Parathyroid adenoma (tissue), 2 donors: ENCODE measurements at regions not wholly inside any gene's neighbourhood (a gene's known extent, or its start where the extent isn't known, plus 50 kb on each side); places are given as distances from the start of the nearest gene placed in this dataset.

ENCODE experiments used
- H2AFZ ChIP-seq: fragments of 300-600 bp; sonication (generic); one replicate; pipeline ENCODE4 v1.7.0; 2017; ENCODE audit warnings: antibody characterized with exemption, mild to moderate bottlenecking
- H3K27ac ChIP-seq: fragments of 300-600 bp; sonication (generic); one replicate; pipeline ENCODE4 v1.7.0; 2017
- H3K27me3 ChIP-seq: fragments of 300-600 bp; sonication (generic); one replicate; pipeline ENCODE4 v1.7.0; 2017; ENCODE audit warnings: low read length; ENCODE audit not compliant: control insufficient read depth, insufficient read depth
- H3K36me3 ChIP-seq: fragments of 300-600 bp; sonication (generic); one replicate; pipeline ENCODE4 v1.7.0; 2017; ENCODE audit warnings: low read length; ENCODE audit not compliant: control insufficient read depth, insufficient read depth
- H3K4me1 ChIP-seq: fragments of 300-600 bp; sonication (generic); one replicate; pipeline ENCODE4 v1.7.0; 2017; ENCODE audit warnings: control low read depth
- H3K4me2 ChIP-seq: fragments of 300-600 bp; sonication (generic); one replicate; pipeline ENCODE4 v1.7.0; 2017; ENCODE audit warnings: low read length
- H3K4me3 ChIP-seq: fragments of 300-600 bp; sonication (generic); one replicate; pipeline ENCODE4 v1.7.0; 2017; ENCODE audit warnings: low read depth, low read length
- H3K79me2 ChIP-seq: fragments of 300-600 bp; sonication (generic); one replicate; pipeline ENCODE4 v1.7.0; 2017; ENCODE audit warnings: control low read depth
- H3K9ac ChIP-seq: fragments of 300-600 bp; sonication (generic); one replicate; pipeline ENCODE4 v1.7.0; 2017; ENCODE audit warnings: mild to moderate bottlenecking
- H3K9me3 ChIP-seq: fragments of 300-600 bp; sonication (generic); one replicate; pipeline ENCODE4 v1.7.0; 2017; ENCODE audit warnings: low read length; ENCODE audit not compliant: control insufficient read depth
- TF ChIP-seq, protein P1 (sequence below): fragments of 300-600 bp; sonication (generic); IDR thresholded peaks from one replicate; pipeline ENCODE4 v1.7.0; 2017; ENCODE audit warnings: antibody characterized with exemption, mild to moderate bottlenecking
- donor health status: primary hyperparathyroidism.

DNA sequence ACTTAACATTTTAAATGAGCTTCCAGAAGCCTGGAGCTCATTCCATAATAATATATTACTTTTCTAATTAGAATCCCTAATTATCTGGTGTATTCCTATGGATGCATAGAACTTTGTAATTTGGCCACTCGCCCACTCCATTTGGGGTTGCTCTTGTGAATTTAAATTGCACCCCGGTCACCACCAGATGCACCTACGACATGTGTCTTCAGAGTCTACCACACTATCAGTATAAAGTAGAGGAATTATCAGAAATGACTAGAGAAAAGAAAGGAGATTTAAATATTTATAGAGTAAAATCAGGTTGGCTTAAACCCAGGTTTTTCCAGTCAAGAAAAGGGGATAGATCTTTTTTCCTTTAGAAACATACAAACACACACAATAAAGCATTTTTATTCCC, 145.8 kb upstream of the DCN start:
- Histone ChIP-seq H3K79me2 (no peaks in the 10 kb centered on the region), H3K36me3 (no peaks in the 10 kb centered on the region), H3K9me3 (no peaks in the 10 kb centered on the region), H3K27ac (no peak overlapping the region), H3K4me2 (no peak overlapping the region), H2AFZ (no peak overlapping the region), H3K9ac (no peak overlapping the region), H3K4me1 (no peaks in the 10 kb centered on the region), H3K27me3 (no peaks in the 10 kb centered on the region), H3K4me3 (no peak overlapping the region)
- TF ChIP-seq, protein P1, sequence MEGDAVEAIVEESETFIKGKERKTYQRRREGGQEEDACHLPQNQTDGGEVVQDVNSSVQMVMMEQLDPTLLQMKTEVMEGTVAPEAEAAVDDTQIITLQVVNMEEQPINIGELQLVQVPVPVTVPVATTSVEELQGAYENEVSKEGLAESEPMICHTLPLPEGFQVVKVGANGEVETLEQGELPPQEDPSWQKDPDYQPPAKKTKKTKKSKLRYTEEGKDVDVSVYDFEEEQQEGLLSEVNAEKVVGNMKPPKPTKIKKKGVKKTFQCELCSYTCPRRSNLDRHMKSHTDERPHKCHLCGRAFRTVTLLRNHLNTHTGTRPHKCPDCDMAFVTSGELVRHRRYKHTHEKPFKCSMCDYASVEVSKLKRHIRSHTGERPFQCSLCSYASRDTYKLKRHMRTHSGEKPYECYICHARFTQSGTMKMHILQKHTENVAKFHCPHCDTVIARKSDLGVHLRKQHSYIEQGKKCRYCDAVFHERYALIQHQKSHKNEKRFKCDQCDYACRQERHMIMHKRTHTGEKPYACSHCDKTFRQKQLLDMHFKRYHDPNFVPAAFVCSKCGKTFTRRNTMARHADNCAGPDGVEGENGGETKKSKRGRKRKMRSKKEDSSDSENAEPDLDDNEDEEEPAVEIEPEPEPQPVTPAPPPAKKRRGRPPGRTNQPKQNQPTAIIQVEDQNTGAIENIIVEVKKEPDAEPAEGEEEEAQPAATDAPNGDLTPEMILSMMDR, result no peak

DNA sequence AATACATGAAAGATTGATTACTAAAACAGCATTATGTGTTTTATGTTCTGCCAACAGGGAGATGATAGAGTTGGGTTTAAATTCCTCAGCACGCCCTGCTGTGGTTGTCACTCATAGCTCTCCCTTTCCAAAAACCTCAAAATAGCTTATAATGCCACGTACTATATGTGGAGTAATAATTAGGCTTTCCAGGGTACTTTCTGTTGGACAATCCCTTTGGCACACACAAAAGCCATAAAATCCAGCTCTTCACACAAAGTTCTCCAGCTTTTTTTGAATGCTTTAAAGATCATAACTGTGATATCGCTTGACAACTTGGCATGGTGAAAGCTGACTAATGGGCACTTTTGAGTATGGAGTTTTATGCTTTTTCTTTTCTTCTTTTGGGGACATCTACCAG, 145.3 kb upstream of the DCN start:
- no peaks in the 10 kb centered on the region for H3K4me1 ChIP-seq
- H3K27me3 ChIP-seq, result no peaks in the 10 kb centered on the region
- H3K9ac ChIP-seq, result no peak overlapping the region
- H3K4me3 ChIP-seq, result no peak overlapping the region
- H3K9me3 ChIP-seq, result no peaks in the 10 kb centered on the region
- no peak overlapping the region for H2AFZ ChIP-seq
- H3K79me2 ChIP-seq, result no peaks in the 10 kb centered on the region
- TF ChIP-seq, protein P1, result no peak
- H3K4me2 ChIP-seq, result no peak overlapping the region
- no peak overlapping the region for H3K27ac ChIP-seq
- no peaks in the 10 kb centered on the region for H3K36me3 ChIP-seq

DNA sequence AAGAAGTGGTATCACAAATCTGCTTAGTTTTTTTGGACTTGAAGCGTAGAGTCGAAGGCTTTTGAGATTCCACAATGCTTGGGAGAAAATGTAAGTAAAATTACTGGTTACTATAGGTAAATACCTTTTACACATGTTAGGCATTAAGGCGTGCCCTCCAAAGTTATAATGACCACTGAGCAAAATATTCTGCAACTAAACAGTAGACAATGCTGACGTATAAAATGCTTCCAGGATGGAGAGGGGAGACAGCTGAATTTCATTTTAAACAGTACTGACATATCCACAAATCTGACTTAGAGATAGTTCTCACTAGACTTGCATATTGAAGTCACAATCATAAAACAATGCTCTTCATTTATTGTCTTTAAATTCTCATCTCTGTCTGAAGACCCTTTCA, 144.5 kb upstream of the DCN start:
- H3K9me3 ChIP-seq, result no peaks in the 10 kb centered on the region
- H3K79me2 ChIP-seq, result no peaks in the 10 kb centered on the region
- H3K4me2 ChIP-seq, result no peak overlapping the region
- TF ChIP-seq, protein P1, result no peak
- no peaks in the 10 kb centered on the region for H3K36me3 ChIP-seq
- H3K9ac ChIP-seq, result no peak overlapping the region
- H2AFZ ChIP-seq, result no peak overlapping the region
- H3K27me3 ChIP-seq, result no peaks in the 10 kb centered on the region
- no peak overlapping the region for H3K27ac ChIP-seq
- no peak overlapping the region for H3K4me3 ChIP-seq
- no peaks in the 10 kb centered on the region for H3K4me1 ChIP-seq

DNA sequence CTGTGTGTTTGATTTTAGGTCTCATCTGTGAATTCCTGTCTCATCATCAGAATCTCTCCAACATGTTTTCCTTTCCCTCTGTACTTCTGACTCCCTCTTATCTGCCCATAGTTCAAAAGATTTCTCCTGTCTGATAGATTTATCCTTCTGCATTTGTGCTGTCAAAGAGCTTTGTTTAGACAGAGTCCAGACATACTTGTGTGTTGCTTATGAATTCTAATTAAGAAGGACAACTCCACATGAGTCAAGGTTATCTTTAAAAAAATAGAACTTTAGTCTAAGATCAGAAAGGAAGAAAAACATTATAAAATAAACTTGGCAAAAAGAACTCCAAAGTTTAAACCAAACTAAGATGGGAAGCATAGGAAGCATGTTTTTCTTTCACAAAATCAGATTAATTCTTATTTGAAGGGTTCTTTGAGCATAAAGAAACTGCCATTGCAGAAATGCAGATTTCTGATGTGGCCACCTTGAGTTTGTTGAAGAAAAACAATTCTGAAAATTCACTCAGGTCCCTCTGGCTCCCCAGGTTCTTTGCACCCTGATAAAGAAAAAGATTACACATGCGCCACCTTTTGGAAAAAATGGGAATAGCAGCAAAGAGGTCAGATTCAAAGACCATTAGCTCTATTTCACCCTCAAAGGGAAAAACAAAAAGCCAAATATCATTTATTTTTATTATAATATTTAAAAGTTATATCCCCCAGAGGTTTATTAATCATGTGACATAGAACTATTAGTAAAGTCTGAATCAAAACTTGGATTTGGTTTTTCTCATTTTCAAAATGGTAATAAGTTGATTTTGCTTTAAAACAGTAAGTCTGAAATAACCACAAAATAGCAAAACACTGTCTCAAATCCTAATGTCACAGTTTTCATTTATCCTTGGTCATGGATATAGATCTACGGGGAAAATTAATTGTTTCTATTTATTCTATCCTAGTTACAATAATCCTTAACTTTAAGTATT, 143.7 kb upstream of the DCN start:
- H3K27ac ChIP-seq, result no peak overlapping the region
- no peaks in the 10 kb centered on the region for H3K79me2 ChIP-seq
- no peaks in the 10 kb centered on the region for H3K4me1 ChIP-seq
- no peak overlapping the region for H3K4me3 ChIP-seq
- TF ChIP-seq, protein P1, result peak; percentile 67
- H3K4me2 ChIP-seq, result no peak overlapping the region
- no peaks in the 10 kb centered on the region for H3K36me3 ChIP-seq
- H3K27me3 ChIP-seq, result no peaks in the 10 kb centered on the region
- no peak overlapping the region for H3K9ac ChIP-seq
- no peak overlapping the region for H2AFZ ChIP-seq
- H3K9me3 ChIP-seq, result no peaks in the 10 kb centered on the region

DNA sequence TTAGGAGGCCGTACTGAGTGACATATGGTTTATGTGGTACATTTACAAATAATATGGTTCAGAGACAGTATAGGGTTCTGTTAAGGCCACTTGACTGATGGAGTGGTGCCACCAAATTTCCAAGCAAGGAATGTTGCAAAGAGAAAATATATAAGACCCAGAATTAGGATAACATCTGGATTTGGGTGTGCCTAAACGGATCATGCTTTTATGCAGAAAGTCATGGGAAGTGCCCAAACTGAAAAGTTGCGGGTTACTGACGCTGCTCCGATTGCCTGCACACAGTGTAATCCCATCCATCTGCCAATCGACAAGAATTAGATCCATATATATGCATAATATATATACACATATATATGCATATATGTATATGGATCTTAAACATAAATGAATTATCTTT, 138.4 kb upstream of the DCN start:
- Histone ChIP-seq H3K36me3 (no peaks in the 10 kb centered on the region), H3K4me2 (no peak overlapping the region), H3K9ac (no peak overlapping the region), H3K79me2 (no peaks in the 10 kb centered on the region), H3K9me3 (no peaks in the 10 kb centered on the region), H3K4me1 (peaks cover 2% of the 10 kb centered on the region), H3K27me3 (no peaks in the 10 kb centered on the region), H3K4me3 (no peak overlapping the region), H2AFZ (no peak overlapping the region), H3K27ac (no peak overlapping the region)
- TF ChIP-seq, protein P1, result no peak
